HEK293 (cell line): ENCODE measurements at regions not wholly inside any gene's neighbourhood (a gene's known extent, or its start where the extent isn't known, plus 50 kb on each side); places are given as distances from the start of the nearest gene placed in this dataset.

Experiments
- CTCF ChIP-seq: fragments of 450-650 bp; formaldehyde crosslinking; IDR thresholded peaks from 2 replicates; pipeline ENCODE4 v1.5.1; 2016; ENCODE audit warnings: missing biosample characterization, missing genetic modification characterization
- PATZ1 ChIP-seq: fragments of 450-650 bp; formaldehyde crosslinking; IDR thresholded peaks from 2 replicates; pipeline ENCODE4 v1.5.1; 2016; ENCODE audit warnings: missing biosample characterization, missing genetic modification characterization
- RBAK ChIP-seq: fragments of 450-650 bp; formaldehyde crosslinking; IDR thresholded peaks from 2 replicates; pipeline ENCODE4 v1.5.1; 2016; ENCODE audit warnings: missing biosample characterization, missing genetic modification characterization
- YY1 ChIP-seq: fragments of 450-650 bp; formaldehyde crosslinking; IDR thresholded peaks from 2 replicates; pipeline ENCODE4 v1.5.1; 2018; ENCODE audit warnings: missing biosample characterization, missing genetic modification characterization
- ZBTB8A ChIP-seq: fragments of 450-650 bp; formaldehyde crosslinking; IDR thresholded peaks from 2 replicates; pipeline ENCODE4 v1.5.1; 2016; ENCODE audit warnings: missing biosample characterization, missing genetic modification characterization
- ZNF239 ChIP-seq: fragments of 450-650 bp; formaldehyde crosslinking; IDR thresholded peaks from 2 replicates; pipeline ENCODE4 v1.5.1; 2016; ENCODE audit warnings: missing biosample characterization, missing genetic modification characterization
- ZNF324 ChIP-seq: fragments of 450-650 bp; formaldehyde crosslinking; IDR thresholded peaks from 2 replicates; pipeline ENCODE4 v1.5.1; 2016; ENCODE audit warnings: missing biosample characterization, missing genetic modification characterization
- ZNF843 ChIP-seq: fragments of 450-650 bp; formaldehyde crosslinking; IDR thresholded peaks from 2 replicates; pipeline ENCODE4 v1.5.1; 2016; ENCODE audit warnings: missing biosample characterization, missing genetic modification characterization
- TF ChIP-seq, protein P1 (sequence below): fragments of 450-650 bp; formaldehyde crosslinking; IDR thresholded peaks from 2 replicates; pipeline ENCODE4 v1.5.1; 2016; ENCODE audit warnings: missing biosample characterization, missing genetic modification characterization
- TF ChIP-seq, protein P2 (sequence below): fragments of 450-650 bp; formaldehyde crosslinking; IDR thresholded peaks from 2 replicates; pipeline ENCODE4 v1.5.1; 2017; ENCODE audit warnings: missing biosample characterization, missing genetic modification characterization

- TF ChIP-seq CTCF (tag by site-specific recombination) (no peak), ZNF843 (tag by site-specific recombination) (no peak), ZBTB8A (no peak), YY1 (tag by site-specific recombination) (no peak), ZNF239 (tag by site-specific recombination) (no peak), RBAK (tag by site-specific recombination) (no peak), ZNF324 (tag by site-specific recombination) (no peak), PATZ1 (tag by site-specific recombination) (no peak)
- TF ChIP-seq, protein P1, sequence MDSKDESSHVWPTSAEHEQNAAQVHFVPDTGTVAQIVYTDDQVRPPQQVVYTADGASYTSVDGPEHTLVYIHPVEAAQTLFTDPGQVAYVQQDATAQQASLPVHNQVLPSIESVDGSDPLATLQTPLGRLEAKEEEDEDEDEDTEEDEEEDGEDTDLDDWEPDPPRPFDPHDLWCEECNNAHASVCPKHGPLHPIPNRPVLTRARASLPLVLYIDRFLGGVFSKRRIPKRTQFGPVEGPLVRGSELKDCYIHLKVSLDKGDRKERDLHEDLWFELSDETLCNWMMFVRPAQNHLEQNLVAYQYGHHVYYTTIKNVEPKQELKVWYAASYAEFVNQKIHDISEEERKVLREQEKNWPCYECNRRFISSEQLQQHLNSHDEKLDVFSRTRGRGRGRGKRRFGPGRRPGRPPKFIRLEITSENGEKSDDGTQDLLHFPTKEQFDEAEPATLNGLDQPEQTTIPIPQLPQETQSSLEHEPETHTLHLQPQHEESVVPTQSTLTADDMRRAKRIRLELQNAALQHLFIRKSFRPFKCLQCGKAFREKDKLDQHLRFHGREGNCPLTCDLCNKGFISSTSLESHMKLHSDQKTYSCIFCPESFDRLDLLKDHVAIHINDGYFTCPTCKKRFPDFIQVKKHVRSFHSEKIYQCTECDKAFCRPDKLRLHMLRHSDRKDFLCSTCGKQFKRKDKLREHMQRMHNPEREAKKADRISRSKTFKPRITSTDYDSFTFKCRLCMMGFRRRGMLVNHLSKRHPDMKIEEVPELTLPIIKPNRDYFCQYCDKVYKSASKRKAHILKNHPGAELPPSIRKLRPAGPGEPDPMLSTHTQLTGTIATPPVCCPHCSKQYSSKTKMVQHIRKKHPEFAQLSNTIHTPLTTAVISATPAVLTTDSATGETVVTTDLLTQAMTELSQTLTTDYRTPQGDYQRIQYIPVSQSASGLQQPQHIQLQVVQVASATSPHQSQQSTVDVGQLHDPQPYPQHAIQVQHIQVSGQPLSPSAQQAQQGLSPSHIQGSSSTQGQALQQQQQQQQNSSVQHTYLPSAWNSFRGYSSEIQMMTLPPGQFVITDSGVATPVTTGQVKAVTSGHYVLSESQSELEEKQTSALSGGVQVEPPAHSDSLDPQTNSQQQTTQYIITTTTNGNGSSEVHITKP (tag by site-specific recombination): no peak
- TF ChIP-seq, protein P2, sequence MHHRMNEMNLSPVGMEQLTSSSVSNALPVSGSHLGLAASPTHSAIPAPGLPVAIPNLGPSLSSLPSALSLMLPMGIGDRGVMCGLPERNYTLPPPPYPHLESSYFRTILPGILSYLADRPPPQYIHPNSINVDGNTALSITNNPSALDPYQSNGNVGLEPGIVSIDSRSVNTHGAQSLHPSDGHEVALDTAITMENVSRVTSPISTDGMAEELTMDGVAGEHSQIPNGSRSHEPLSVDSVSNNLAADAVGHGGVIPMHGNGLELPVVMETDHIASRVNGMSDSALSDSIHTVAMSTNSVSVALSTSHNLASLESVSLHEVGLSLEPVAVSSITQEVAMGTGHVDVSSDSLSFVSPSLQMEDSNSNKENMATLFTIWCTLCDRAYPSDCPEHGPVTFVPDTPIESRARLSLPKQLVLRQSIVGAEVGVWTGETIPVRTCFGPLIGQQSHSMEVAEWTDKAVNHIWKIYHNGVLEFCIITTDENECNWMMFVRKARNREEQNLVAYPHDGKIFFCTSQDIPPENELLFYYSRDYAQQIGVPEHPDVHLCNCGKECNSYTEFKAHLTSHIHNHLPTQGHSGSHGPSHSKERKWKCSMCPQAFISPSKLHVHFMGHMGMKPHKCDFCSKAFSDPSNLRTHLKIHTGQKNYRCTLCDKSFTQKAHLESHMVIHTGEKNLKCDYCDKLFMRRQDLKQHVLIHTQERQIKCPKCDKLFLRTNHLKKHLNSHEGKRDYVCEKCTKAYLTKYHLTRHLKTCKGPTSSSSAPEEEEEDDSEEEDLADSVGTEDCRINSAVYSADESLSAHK (tag by site-specific recombination): no peak
Measured at GRCh38 chr1:87508247-87508787, 179.6 kb downstream of the LMO4 start.
